Activated CD8-positive, alpha-beta memory T cell treated with anti-CD3 and anti-CD28 coated beads, Interleukin-2, amount 10 ng/mL, durations not matched to agents 7 days and 5 days (primary cell): ENCODE measurements at regions not wholly inside any gene's neighbourhood (a gene's known extent, or its start where the extent isn't known, plus 50 kb on each side); places are given as distances from the start of the nearest gene placed in this dataset.
"Not testable (repeated sequence)": the region's sequence is repeated elsewhere in the genome, so short reads cannot be mapped to it uniquely, and the experiment has no call there.

Experiments used
- ATAC-seq: fragments of 150-1000 bp; cut with Tn5 transposase; one replicate; pipeline ENCODE4 v1.10.0; 2021; ENCODE audit warnings: moderate library complexity
- CTCF ChIA-PET: fragments of 350-600 bp; sonication (Branson Sonifier 250); formaldehyde crosslinking; loops from one replicate; lab custom pipeline; 2021; ENCODE audit warnings: antibody characterized with exemption; lab: Charles Lee
- DNase-seq: peaks from one replicate; pipeline ENCODE4 v3.0.0-alpha.2; 2020
- H3K27ac Mint-ChIP-seq: one replicate; pipeline ENCODE4 v1.8.0; 2021; ENCODE audit warnings: mild to moderate bottlenecking, mixed read lengths
- H3K27me3 Mint-ChIP-seq: one replicate; pipeline ENCODE4 v1.8.0; 2021; ENCODE audit warnings: mixed read lengths
- H3K36me3 Mint-ChIP-seq: one replicate; pipeline ENCODE4 v1.8.0; 2021; ENCODE audit warnings: mild to moderate bottlenecking, mixed read lengths
- H3K4me1 Mint-ChIP-seq: one replicate; pipeline ENCODE4 v1.8.0; 2021; ENCODE audit warnings: mixed read lengths
- H3K4me3 Mint-ChIP-seq: one replicate; pipeline ENCODE4 v1.8.0; 2021; ENCODE audit warnings: mild to moderate bottlenecking, moderate library complexity, mixed read lengths
- H3K9me3 Mint-ChIP-seq: one replicate; pipeline ENCODE4 v1.8.0; 2022; ENCODE audit warnings: low read depth, mixed read lengths

- no peaks in the 10 kb centered on the region for H3K36me3 Mint-ChIP-seq
- DNase-seq (no peak), ATAC-seq (no peak)
- H3K4me1 Mint-ChIP-seq = no peaks in the 10 kb centered on the region
- H3K27me3 Mint-ChIP-seq = no peaks in the 10 kb centered on the region
- peaks cover 9% of the 10 kb centered on the region for H3K9me3 Mint-ChIP-seq
- H3K27ac Mint-ChIP-seq = no peak overlapping the region
- no peak overlapping the region for H3K4me3 Mint-ChIP-seq
- CTCF ChIA-PET = no interaction called here
Observed at GRCh38 chr19:31874313-31874712, 471.1 kb upstream of the ZNF507 start.

DNA sequence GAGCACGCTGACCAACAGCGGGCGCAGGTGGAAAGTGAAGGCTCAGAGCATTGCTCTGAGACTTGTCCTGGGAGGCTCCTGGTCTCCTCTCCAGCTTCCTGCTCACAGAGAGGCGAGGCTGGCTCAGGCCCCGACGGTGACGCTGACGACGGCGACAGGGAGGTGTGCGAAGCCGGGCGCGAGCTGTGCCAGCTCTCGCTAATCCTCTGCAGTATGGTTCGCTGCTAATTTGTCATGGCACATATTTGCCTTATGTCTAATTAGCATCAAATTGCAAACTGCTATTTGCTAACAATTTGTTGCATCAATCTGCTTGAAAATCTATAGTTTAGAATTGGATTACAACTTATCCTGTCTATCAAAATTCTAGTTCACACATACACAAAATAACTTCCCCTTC lies 469.8 kb upstream of the ZNF507 start:
- no peak for ATAC-seq
- CTCF ChIA-PET = no interaction called here

DNA sequence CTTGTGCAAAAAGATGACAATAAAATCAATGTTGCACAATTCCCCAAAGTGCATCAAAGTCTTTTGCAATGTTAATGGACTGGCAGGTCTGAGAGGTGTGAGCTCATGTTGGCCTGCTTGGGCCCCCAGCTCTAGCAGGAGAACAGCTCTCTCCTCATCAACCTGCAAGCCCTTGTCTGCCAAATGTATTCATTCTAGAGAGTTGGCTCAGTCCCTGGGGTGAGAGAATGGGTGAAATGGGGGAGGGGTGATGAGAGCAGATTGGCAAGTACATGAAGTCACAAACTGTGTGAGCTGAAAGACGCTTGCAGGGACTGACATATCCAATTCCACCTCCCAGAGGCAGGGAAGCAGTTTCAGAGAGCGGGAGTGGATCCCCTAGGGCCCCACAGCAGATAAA lies 465.1 kb upstream of the ZNF507 start:
- H3K27me3 Mint-ChIP-seq = no peaks in the 10 kb centered on the region
- H3K4me1 Mint-ChIP-seq = no peaks in the 10 kb centered on the region
- ATAC-seq = no peak
- H3K27ac Mint-ChIP-seq = no peak overlapping the region
- CTCF ChIA-PET = no interaction called here
- H3K9me3 Mint-ChIP-seq = peaks cover 8% of the 10 kb centered on the region
- no peak overlapping the region for H3K4me3 Mint-ChIP-seq
- DNase-seq = no peak
- no peaks in the 10 kb centered on the region for H3K36me3 Mint-ChIP-seq

More for the DNA sequence above, 469.8 kb upstream of the ZNF507 start:
- Mint-ChIP-seq H3K4me1 (no peaks in the 10 kb centered on the region), H3K4me3 (no peak overlapping the region), H3K27me3 (no peaks in the 10 kb centered on the region), H3K27ac (no peak overlapping the region), H3K9me3 (peaks cover 9% of the 10 kb centered on the region), H3K36me3 (no peaks in the 10 kb centered on the region)
- no peak for DNase-seq

- H3K36me3 Mint-ChIP-seq = no peaks in the 10 kb centered on the region
Observed at GRCh38 chr19:31881988-31882387, 463.4 kb upstream of the ZNF507 start.

GRCh38 chr19:31882709-31883108 lies 462.7 kb upstream of the ZNF507 start:
- Mint-ChIP-seq H3K4me3 (no peak overlapping the region), H3K9me3 (peaks cover 6% of the 10 kb centered on the region), H3K36me3 (no peaks in the 10 kb centered on the region), H3K27ac (no peak overlapping the region), H3K4me1 (no peaks in the 10 kb centered on the region), H3K27me3 (no peaks in the 10 kb centered on the region)
- no peak for ATAC-seq
- DNase-seq = no peak
- CTCF ChIA-PET = no interaction called here

More at GRCh38 chr19:31881988-31882387, 463.4 kb upstream of the ZNF507 start:
- ATAC-seq (no peak), DNase-seq (no peak)
- no peaks in the 10 kb centered on the region for H3K4me1 Mint-ChIP-seq
- no peak overlapping the region for H3K4me3 Mint-ChIP-seq
- H3K27me3 Mint-ChIP-seq = no peaks in the 10 kb centered on the region
- H3K9me3 Mint-ChIP-seq = peaks cover 6% of the 10 kb centered on the region
- H3K27ac Mint-ChIP-seq = no peak overlapping the region
- CTCF ChIA-PET = no interaction called here

GRCh38 chr19:31883296-31883990 lies 462.0 kb upstream of the ZNF507 start:
- CTCF ChIA-PET = no interaction called here
- Mint-ChIP-seq H3K4me3 (no peak overlapping the region), H3K4me1 (no peaks in the 10 kb centered on the region), H3K36me3 (no peaks in the 10 kb centered on the region), H3K27me3 (no peaks in the 10 kb centered on the region), H3K9me3 (peaks cover 6% of the 10 kb centered on the region), H3K27ac (no peak overlapping the region)
- no peak for DNase-seq
- no peak for ATAC-seq

- H3K36me3 Mint-ChIP-seq = no peaks in the 10 kb centered on the region
- ATAC-seq = no peak
- H3K9me3 Mint-ChIP-seq = peaks cover 4% of the 10 kb centered on the region
- no peak overlapping the region for H3K27ac Mint-ChIP-seq
- CTCF ChIA-PET = interaction anchor here (0.6 kb wide), 1 partner anchor 263 kb away, joined by 3 read pairs; no protein-coding TSS in a partner anchor
- H3K27me3 Mint-ChIP-seq = no peaks in the 10 kb centered on the region
- DNase-seq = no peak
- no peaks in the 10 kb centered on the region for H3K4me1 Mint-ChIP-seq
- H3K4me3 Mint-ChIP-seq = no peak overlapping the region
Observed at GRCh38 chr19:31885280-31885853, 460.0 kb upstream of the ZNF507 start.

GRCh38 chr19:31890230-31890629 lies 455.2 kb upstream of the ZNF507 start:
- Mint-ChIP-seq H3K4me3 (no peak overlapping the region), H3K27ac (no peak overlapping the region), H3K36me3 (no peaks in the 10 kb centered on the region), H3K4me1 (no peaks in the 10 kb centered on the region), H3K9me3 (peaks cover 6% of the 10 kb centered on the region), H3K27me3 (no peaks in the 10 kb centered on the region)
- DNase-seq = no peak
- CTCF ChIA-PET = no interaction called here
- ATAC-seq = no peak

- ATAC-seq (no peak), DNase-seq (no peak)
- no peak overlapping the region for H3K4me3 Mint-ChIP-seq
- CTCF ChIA-PET = no interaction called here
- H3K27ac Mint-ChIP-seq = no peak overlapping the region
- H3K27me3 Mint-ChIP-seq = no peaks in the 10 kb centered on the region
- H3K9me3 Mint-ChIP-seq = peaks cover 8% of the 10 kb centered on the region
- H3K36me3 Mint-ChIP-seq = no peaks in the 10 kb centered on the region
- H3K4me1 Mint-ChIP-seq = no peaks in the 10 kb centered on the region
Observed at GRCh38 chr19:31892060-31892459, 453.4 kb upstream of the ZNF507 start.

GRCh38 chr19:31893491-31893890 lies 451.9 kb upstream of the ZNF507 start:
- H3K4me1 Mint-ChIP-seq, H3K36me3 Mint-ChIP-seq, H3K27ac Mint-ChIP-seq, CTCF ChIA-PET, ATAC-seq, DNase-seq, H3K9me3 Mint-ChIP-seq, H3K4me3 Mint-ChIP-seq, H3K27me3 Mint-ChIP-seq: not testable (repeated sequence)

DNA sequence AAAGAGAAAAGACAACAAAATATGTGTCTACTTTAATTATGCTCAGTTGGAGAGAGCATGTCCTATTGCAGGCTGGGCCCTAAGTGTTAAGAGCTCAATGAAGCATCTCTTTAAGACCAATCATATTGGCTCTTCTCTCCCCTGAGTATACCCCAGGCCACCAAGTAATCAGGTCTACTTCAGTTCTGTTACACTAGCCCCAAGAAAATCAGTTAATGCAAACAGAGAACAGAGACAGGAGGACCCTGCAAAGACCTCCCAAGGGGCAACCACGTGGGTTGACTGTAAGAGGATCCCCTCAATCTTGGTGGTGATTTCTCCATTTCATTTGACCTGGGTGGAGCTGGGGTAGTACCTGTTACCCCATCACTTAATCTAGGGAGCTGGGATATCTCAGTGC lies 451.0 kb upstream of the ZNF507 start:
- Mint-ChIP-seq H3K27ac (no peak overlapping the region), H3K27me3 (no peaks in the 10 kb centered on the region), H3K36me3 (no peaks in the 10 kb centered on the region), H3K4me1 (no peaks in the 10 kb centered on the region), H3K4me3 (no peak overlapping the region), H3K9me3 (peaks cover 8% of the 10 kb centered on the region)
- CTCF ChIA-PET = no interaction called here
- DNase-seq = no peak
- no peak for ATAC-seq

GRCh38 chr19:31897292-31897691 lies 448.1 kb upstream of the ZNF507 start:
- peaks cover 9% of the 10 kb centered on the region for H3K9me3 Mint-ChIP-seq
- H3K4me1 Mint-ChIP-seq = no peaks in the 10 kb centered on the region
- H3K36me3 Mint-ChIP-seq = no peaks in the 10 kb centered on the region
- ATAC-seq (no peak), DNase-seq (no peak)
- no peak overlapping the region for H3K4me3 Mint-ChIP-seq
- no peak overlapping the region for H3K27ac Mint-ChIP-seq
- no peaks in the 10 kb centered on the region for H3K27me3 Mint-ChIP-seq
- CTCF ChIA-PET = no interaction called here

- Mint-ChIP-seq H3K4me1 (no peaks in the 10 kb centered on the region), H3K36me3 (no peaks in the 10 kb centered on the region), H3K9me3 (peaks cover 8% of the 10 kb centered on the region), H3K27me3 (no peaks in the 10 kb centered on the region), H3K27ac (no peak overlapping the region), H3K4me3 (no peak overlapping the region)
- CTCF ChIA-PET = no interaction called here
- DNase-seq = no peak
- no peak for ATAC-seq
Observed at GRCh38 chr19:31900991-31901390, 444.4 kb upstream of the ZNF507 start.

GRCh38 chr19:31902821-31903220 lies 442.6 kb upstream of the ZNF507 start:
- ATAC-seq = no peak
- no peak overlapping the region for H3K4me3 Mint-ChIP-seq
- H3K27me3 Mint-ChIP-seq = no peaks in the 10 kb centered on the region
- H3K4me1 Mint-ChIP-seq = no peaks in the 10 kb centered on the region
- H3K36me3 Mint-ChIP-seq = no peaks in the 10 kb centered on the region
- CTCF ChIA-PET = no interaction called here
- H3K27ac Mint-ChIP-seq = no peak overlapping the region
- DNase-seq = no peak
- peaks cover 7% of the 10 kb centered on the region for H3K9me3 Mint-ChIP-seq
